ENCODE measurements at regions not wholly inside any gene's neighbourhood (a gene's known extent, or its start where the extent isn't known, plus 50 kb on each side); places are given as distances from the start of the nearest gene placed in this dataset.
"Not testable (repeated sequence)": the region's sequence is repeated elsewhere in the genome, so short reads cannot be mapped to it uniquely, and the experiment has no call there.

DNA sequence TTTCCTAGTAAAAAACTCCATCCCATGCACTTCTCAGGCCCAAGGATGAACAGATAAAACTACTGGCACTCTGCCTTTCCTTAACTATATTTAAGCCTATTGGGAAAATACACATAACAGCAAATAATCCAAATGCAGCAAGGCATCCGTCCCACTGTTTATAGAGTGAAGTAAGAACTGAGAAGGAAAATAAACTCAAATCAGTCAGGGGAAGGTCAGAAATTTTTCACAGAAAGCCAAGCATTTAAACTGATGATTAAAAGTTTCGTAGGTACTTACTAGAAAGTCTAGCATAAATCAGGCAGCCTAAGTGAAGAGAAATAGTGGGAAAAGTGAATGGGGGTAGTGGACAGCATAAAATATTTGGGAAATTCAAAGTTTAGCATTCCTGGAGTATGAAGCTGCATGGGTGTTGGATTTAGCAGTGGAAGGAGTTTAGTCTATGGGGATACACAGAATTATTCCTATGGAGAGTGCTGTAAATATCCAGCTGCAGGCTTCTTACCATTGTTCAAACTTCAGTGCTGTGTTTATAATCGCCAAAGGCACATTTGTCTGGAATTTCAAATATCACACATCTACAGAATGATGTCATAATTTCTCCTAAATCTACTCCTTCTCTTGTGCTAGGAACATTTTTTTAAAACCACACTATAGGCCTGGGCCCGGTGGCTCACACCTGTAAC lies 1131.0 kb upstream of the GOT2 start:
- no peak for DNase-seq (ENCODE audit: low spot score)

GRCh38 chr16:59859676-59860402 lies 1125.7 kb upstream of the GOT2 start:
- no peak for DNase-seq (ENCODE audit: low spot score)

GRCh38 chr16:59854846-59855439 lies 1120.8 kb upstream of the GOT2 start:
- DNase-seq (ENCODE audit: low spot score), result no peak

GRCh38 chr16:59849716-59850115 lies 1115.6 kb upstream of the GOT2 start:
- no peak for DNase-seq (ENCODE audit: low spot score)

- no peak for DNase-seq (ENCODE audit: low spot score)
Observed at GRCh38 chr16:59848296-59848695, 1114.2 kb upstream of the GOT2 start.

DNA sequence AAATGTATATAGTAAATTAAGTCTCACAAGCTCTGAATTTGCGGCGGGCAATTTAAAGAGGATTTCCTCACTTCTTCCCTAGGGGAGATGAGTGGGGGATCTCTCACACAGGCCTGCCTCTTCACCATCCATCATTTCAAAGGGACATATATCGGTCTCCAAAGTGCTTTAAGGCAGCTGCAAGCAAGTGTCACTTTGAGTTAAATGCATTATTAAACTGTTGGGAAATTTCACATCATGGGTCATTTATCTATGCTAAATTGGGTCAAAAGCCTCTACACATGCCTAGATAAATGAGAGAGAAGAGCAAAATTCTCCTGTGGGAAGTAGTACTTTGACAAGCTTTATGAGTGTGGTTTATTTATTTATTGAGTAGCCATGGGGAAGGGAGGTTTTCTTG lies 1106.1 kb upstream of the GOT2 start:
- DNase-seq (ENCODE audit: low spot score), result no peak

DNA sequence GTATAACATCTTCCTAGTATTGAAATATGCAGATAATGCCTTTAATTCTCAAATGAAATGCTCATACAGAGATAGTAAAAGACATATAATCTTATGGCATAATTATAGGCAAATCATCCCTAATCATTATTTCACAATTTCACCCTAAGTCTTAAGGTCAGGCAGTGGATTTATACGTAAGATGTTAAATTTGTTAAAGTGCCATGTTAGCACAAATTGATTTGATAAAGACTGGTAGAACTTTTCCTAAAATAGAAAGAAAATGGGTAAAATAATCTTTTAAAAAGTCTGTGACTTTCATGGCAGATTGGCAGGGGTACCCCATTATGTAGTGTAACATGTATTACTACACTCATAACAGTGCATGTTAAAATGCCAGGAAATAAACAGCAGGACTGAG lies 1092.7 kb upstream of the GOT2 start:
- no peak for DNase-seq (ENCODE audit: low spot score)

GRCh38 chr16:59809488-59809887 lies 1075.4 kb upstream of the GOT2 start:
- DNase-seq (ENCODE audit: low spot score), result not testable (repeated sequence)

GRCh38 chr16:59783191-59783590 lies 1049.1 kb upstream of the GOT2 start:
- DNase-seq (ENCODE audit: low spot score), result no peak

DNA sequence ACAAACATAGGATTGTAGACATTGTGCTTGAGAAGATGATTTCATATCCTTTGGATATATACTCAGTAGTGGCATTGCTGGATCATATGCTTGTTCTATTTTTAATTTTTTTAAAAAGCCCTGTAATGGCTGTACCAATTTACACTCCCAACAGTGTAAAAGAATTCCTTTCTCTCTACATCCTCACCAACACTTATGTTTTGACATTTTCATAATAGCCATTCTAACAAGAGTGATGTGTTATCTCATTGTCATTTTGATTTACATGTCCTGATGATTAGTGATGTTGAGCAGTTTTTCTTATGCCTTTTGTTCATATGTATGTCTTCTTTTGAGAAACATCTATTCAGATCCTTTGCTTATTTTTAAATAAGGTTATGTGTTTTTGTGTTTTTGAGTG lies 1039.2 kb upstream of the GOT2 start:
- no peak for DNase-seq (ENCODE audit: low spot score)

DNA sequence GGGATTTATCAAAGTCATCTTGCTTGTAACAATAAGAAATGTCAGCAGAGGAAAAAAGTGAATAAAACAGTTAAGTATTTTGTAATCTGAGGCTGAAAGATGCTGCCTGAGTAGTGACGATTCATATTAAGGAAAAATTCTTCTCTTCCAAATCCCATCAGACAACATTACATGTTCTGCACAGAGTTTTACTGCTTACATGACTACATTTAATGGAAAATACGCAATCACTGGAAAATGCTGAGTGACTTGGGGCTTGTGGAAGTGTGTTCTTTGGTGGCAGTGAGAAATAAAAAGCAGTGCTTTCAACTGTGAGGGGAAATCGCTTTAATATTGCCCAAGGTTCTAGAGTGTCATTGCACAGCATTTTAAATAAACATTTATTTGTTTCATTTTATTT lies 1025.2 kb upstream of the GOT2 start:
- no peak for DNase-seq (ENCODE audit: low spot score)

DNA sequence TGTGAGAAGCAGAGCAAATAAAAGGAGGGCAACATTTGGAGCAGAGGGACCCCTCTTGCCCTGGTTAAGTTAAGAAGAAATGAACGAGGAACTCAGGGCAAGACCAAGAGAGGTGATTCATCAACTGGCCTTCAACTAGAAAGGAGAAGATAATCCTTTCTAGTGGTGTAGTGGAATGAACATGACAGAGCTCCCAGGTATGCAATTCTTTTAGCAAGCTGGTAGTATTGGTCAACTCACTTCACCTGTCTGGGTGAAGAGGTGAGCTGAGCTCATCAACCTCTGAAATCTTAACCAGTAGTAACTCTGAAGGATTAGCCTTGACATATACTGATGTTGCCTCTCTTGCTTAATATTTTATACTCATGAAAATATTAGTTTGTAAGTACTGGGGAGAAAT lies 1024.7 kb upstream of the GOT2 start:
- DNase-seq (ENCODE audit: low spot score), result no peak

DNA sequence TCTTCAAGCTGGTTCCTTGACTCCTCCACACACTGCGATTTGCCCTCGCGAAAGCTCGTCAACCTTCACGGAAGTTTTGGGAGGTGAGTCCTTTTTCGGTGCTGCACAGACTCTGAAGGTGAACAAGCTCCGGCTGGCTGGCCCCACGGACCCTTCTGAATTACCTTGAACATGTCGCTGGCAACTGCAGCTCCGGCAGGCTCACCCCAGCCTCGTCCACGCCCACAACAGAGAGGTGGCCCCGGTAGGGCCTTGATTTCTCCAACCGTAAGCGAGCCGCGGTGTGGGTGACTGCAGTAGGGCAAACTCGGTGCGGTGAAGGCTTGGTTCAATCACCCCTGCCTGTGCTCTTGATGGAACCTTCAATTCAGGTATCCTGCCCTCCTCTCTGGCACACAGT lies 1020.7 kb upstream of the GOT2 start:
- no peak for DNase-seq (ENCODE audit: low spot score)

- DNase-seq (ENCODE audit: low spot score), result no peak
Observed at GRCh38 chr16:59749662-59750336, 1015.7 kb upstream of the GOT2 start.

GRCh38 chr16:59748531-59748930 lies 1014.4 kb upstream of the GOT2 start:
- DNase-seq (ENCODE audit: low spot score), result no peak

- no peak for DNase-seq (ENCODE audit: low spot score)
Observed at GRCh38 chr16:59743504-59743903, 1009.4 kb upstream of the GOT2 start.

- DNase-seq (ENCODE audit: low spot score), result peak; percentile 32
Observed at GRCh38 chr16:59740858-59741257, 1006.7 kb upstream of the GOT2 start.

GRCh38 chr16:59737274-59737673 lies 1003.2 kb upstream of the GOT2 start:
- no peak for DNase-seq (ENCODE audit: low spot score)

- DNase-seq (ENCODE audit: low spot score), result no peak
Observed at GRCh38 chr16:59733321-59733720, 999.2 kb upstream of the GOT2 start.

DNA sequence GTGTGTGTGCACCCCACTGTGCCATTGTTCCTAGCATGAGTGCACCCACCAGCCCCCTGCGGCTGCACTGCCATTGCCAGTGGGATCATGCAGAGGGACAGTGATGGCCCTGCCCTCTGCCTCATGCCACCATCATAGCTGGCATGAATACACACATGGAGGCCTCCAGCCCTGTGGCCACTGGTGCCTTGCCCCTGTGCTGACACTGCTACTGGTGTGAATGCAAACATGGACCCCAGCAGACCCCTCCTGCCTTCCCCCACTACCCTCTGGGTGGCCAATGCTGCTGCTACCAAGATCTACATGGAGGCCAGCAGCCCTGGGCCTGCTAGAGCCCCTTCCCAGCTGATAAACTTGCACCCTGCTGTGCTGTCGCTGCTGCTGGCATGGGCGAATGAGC lies 995.5 kb upstream of the GOT2 start:
- no peak for DNase-seq (ENCODE audit: low spot score)

- DNase-seq (ENCODE audit: low spot score), result no peak
Observed at GRCh38 chr16:59719121-59719520, 985.0 kb upstream of the GOT2 start.

- DNase-seq (ENCODE audit: low spot score), result no peak
Observed at GRCh38 chr16:59707436-59708226, 973.5 kb upstream of the GOT2 start.

All from NAMALWA (cell line).